Ovary (tissue), 7 donors: ENCODE measurements at regions not wholly inside any gene's neighbourhood (a gene's known extent, or its start where the extent isn't known, plus 50 kb on each side); places are given as distances from the start of the nearest gene placed in this dataset.
"Not testable (repeated sequence)": the region's sequence is repeated elsewhere in the genome, so short reads cannot be mapped to it uniquely, and the experiment has no call there.

ENCODE experiments used
- DNase-seq, 5 donors: peaks; one replicate each; pipeline ENCODE4 v3.0.0-alpha.2; 2019 to 2020
- H3K27ac ChIP-seq, 2 donors: fragments of 200-600 bp; one replicate each; pipeline versions ENCODE4 v1.5.1 to v1.8.0; 2019 to 2022
- H3K27me3 ChIP-seq: fragments of 200-600 bp; one replicate; pipeline ENCODE4 v1.8.0; 2022
- H3K36me3 ChIP-seq: fragments of 200-600 bp; sonication (generic); one replicate; pipeline ENCODE4 v1.5.1; 2019
- H3K4me1 ChIP-seq: one replicate; pipeline ENCODE4 v1.8.1; 2013; ENCODE audit warnings: mild to moderate bottlenecking, moderate library complexity; ENCODE audit not compliant: insufficient read depth
- H3K4me3 ChIP-seq: fragments of 200-600 bp; sonication (generic); one replicate; pipeline ENCODE4 v1.5.1; 2017
- H3K9me3 ChIP-seq, 2 donors: fragments of 200-600 bp in 1 of 2; sonication (generic) in 1 of 2; one replicate each; pipeline versions ENCODE4 v1.5.1 to v1.8.1; 2013 to 2019; ENCODE audit warnings: mild to moderate bottlenecking in 1 of 2, moderate library complexity in 1 of 2
- CTCF ChIP-seq, 3 donors: fragments of 450-650 bp in 2 of 3; fragments of 200-600 bp in 1 of 3; IDR thresholded peaks; one replicate each; pipeline versions ENCODE4 v1.5.1 to v1.8.0; 2016 to 2022; ENCODE audit warnings: antibody characterized with exemption in 3 of 3, mild to moderate bottlenecking in 1 of 3
- EP300 ChIP-seq: sonication (generic); formaldehyde crosslinking; IDR thresholded peaks from one replicate; pipeline ENCODE4 v1.6.1; 2017; ENCODE audit warnings: antibody characterized with exemption
- POLR2A ChIP-seq: fragments of 450-650 bp; IDR thresholded peaks from one replicate; pipeline ENCODE4 v1.6.1; 2017; ENCODE audit warnings: antibody characterized with exemption, mild to moderate bottlenecking, moderate library complexity
- WGBS, 3 donors: extraction: QIAGEN DNeasy Blood & Tissue Kit in 1 of 3; methylation state at CpG; one replicate each; pipeline versions ENCODE4 v1.1.5 to v1.1.7; 2013 to 2017; 5-methylcytosine and 5-hydroxymethylcytosine counted together
- intact Hi-C, 4 donors: fragments of 100-400 bp; cut with DNase I; formaldehyde crosslinking; loops; one replicate each; pipeline versions ENCODE4 v1.11.0 to v1.15.1; 2022 to 2023
- donor health status: DM: no; HTN: no; CAD: no; lungs with moderate emphysema.
- donor health status: DM: no; HTN: no; CAD: no.
- donor health status: Bipolar disorder and iron deficiency.
- donor health status: DM: no; HTN: no; CAD: no.
- donor health status: DM: yes; HTN: yes; CAD: no.

GRCh38 chr7:36054637-36055036, 98.4 kb upstream of the EEPD1 start:
- H3K27ac ChIP-seq: no peak overlapping the region
- peaks cover 1% of the 10 kb centered on the region for H3K4me1 ChIP-seq
- intact Hi-C loops: no loop called here
- no peak for DNase-seq
- 86 to 90% (median 88%) methylated on average over 2 of the region's 2 CpGs for WGBS, 3 donors
- no peak for TF ChIP-seq EP300
- no peak for TF ChIP-seq CTCF (IDR thresholded peaks at IDR 0.05)
- TF ChIP-seq POLR2A: no peak
- no peaks in the 10 kb centered on the region for H3K27me3 ChIP-seq
- H3K4me3 ChIP-seq: no peak overlapping the region
- H3K9me3 ChIP-seq: no peaks in the 10 kb centered on the region
- H3K36me3 ChIP-seq: no peaks in the 10 kb centered on the region

- no peaks in the 10 kb centered on the region for H3K36me3 ChIP-seq
- TF ChIP-seq EP300 (no peak), POLR2A (no peak), CTCF (IDR thresholded peaks at IDR 0.05) (no peak)
- no peaks in the 10 kb centered on the region for H3K9me3 ChIP-seq
- H3K4me3 ChIP-seq: no peak overlapping the region
- DNase-seq: no peak
- intact Hi-C loops: no loop called here
- H3K27ac ChIP-seq: no peak overlapping the region
- no peaks in the 10 kb centered on the region for H3K27me3 ChIP-seq
- H3K4me1 ChIP-seq: peaks cover 1% of the 10 kb centered on the region
- WGBS, 3 donors: 83 to 87% (median 86%) methylated on average over 4 of the region's 4 CpGs
Measured at GRCh38 chr7:36055207-36055606, 97.8 kb upstream of the EEPD1 start.

GRCh38 chr7:36057323-36057722, 95.7 kb upstream of the EEPD1 start:
- WGBS, 3 donors: 71 to 96% (median 85%) methylated on average over 4 of the region's 4 CpGs
- Histone ChIP-seq H3K36me3 (no peaks in the 10 kb centered on the region), H3K4me3 (no peak overlapping the region), H3K4me1 (peaks cover 1% of the 10 kb centered on the region), H3K9me3 (no peaks in the 10 kb centered on the region), H3K27me3 (no peaks in the 10 kb centered on the region), H3K27ac (no peak overlapping the region)
- no peak for DNase-seq
- intact Hi-C loops: no loop called here
- TF ChIP-seq POLR2A (no peak), EP300 (no peak), CTCF (IDR thresholded peaks at IDR 0.05) (no peak)

- TF ChIP-seq POLR2A (no peak), EP300 (no peak), CTCF (IDR thresholded peaks at IDR 0.05) (no peak)
- H3K27me3 ChIP-seq: no peaks in the 10 kb centered on the region
- H3K9me3 ChIP-seq: no peaks in the 10 kb centered on the region
- H3K4me3 ChIP-seq: no peak overlapping the region
- H3K27ac ChIP-seq: no peak overlapping the region
- 85 to 88% (median 86%) methylated on average over 9 of the region's 9 CpGs for WGBS, 3 donors
- no peak for DNase-seq
- H3K36me3 ChIP-seq: no peaks in the 10 kb centered on the region
- H3K4me1 ChIP-seq: peaks cover 1% of the 10 kb centered on the region
- intact Hi-C loops: no loop called here
Measured at GRCh38 chr7:36058020-36058592, 94.9 kb upstream of the EEPD1 start.

GRCh38 chr7:36060388-36060787, 92.7 kb upstream of the EEPD1 start:
- H3K27me3 ChIP-seq, H3K36me3 ChIP-seq, H3K4me1 ChIP-seq, intact Hi-C loops, H3K9me3 ChIP-seq, H3K27ac ChIP-seq, H3K4me3 ChIP-seq, DNase-seq: not testable (repeated sequence)
- 76 to 85% (median 84%) methylated on average over 11 of the region's 11 CpGs for whole genome bisulfite sequencing, 3 donors
